ENCODE measurements at regions not wholly inside any gene's neighbourhood (a gene's known extent, or its start where the extent isn't known, plus 50 kb on each side); places are given as distances from the start of the nearest gene placed in this dataset.

GRCh38 chr7:63028376-63029206, 970.1 kb upstream of the ZNF722 start:
- Mint-ChIP-seq H3K9me3 (peaks cover 68% of the 10 kb centered on the region), H3K36me3 (peaks cover 81% of the 10 kb centered on the region), H3K27ac (no peak overlapping the region), H3K4me1 (no peaks in the 10 kb centered on the region), H3K27me3 (ENCODE audit: low read depth) (peaks cover 17% of the 10 kb centered on the region), H3K4me3 (no peak overlapping the region)
- ChIA-PET CTCF (no interaction called here), POLR2A (no interaction called here)
- ATAC-seq (no peak), DNase-seq (ENCODE audit: low spot score) (no peak)
- no peak for TF ChIP-seq SMAD3 (CRISPR knock-in tag; IDR thresholded peaks at IDR 0.05; ENCODE audit: borderline replicate concordance)

GRCh38 chr7:63029207-63029522, 969.5 kb upstream of the ZNF722 start:
- no peaks in the 10 kb centered on the region for H3K4me1 Mint-ChIP-seq
- peaks cover 66% of the 10 kb centered on the region for H3K9me3 Mint-ChIP-seq
- no peak overlapping the region for H3K27ac Mint-ChIP-seq
- ChIA-PET POLR2A (no interaction called here), CTCF (no interaction called here)
- ATAC-seq (no peak), DNase-seq (ENCODE audit: low spot score) (no peak)
- H3K4me3 Mint-ChIP-seq: no peak overlapping the region
- peaks cover 79% of the 10 kb centered on the region for H3K36me3 Mint-ChIP-seq
- TF ChIP-seq RELA (CRISPR knock-in tag; IDR thresholded peaks at IDR 0.05; ENCODE audit: borderline replicate concordance): no peak
- no peak for TF ChIP-seq ESRRA (CRISPR knock-in tag; IDR thresholded peaks at IDR 0.05; ENCODE audit: borderline replicate concordance)
- TF ChIP-seq PRRX2 (CRISPR knock-in tag; IDR thresholded peaks at IDR 0.05): no peak
- TF ChIP-seq GRHL2 (CRISPR knock-in tag; IDR thresholded peaks at IDR 0.05; ENCODE audit: insufficient replicate concordance, severe bottlenecking): no peak
- no peak for TF ChIP-seq ARID4B (CRISPR knock-in tag; IDR thresholded peaks at IDR 0.05; ENCODE audit: borderline replicate concordance)
- TF ChIP-seq ATF1 (CRISPR knock-in tag; IDR thresholded peaks at IDR 0.05): no peak
- TF ChIP-seq MAX (CRISPR knock-in tag; IDR thresholded peaks at IDR 0.05): no peak
- peaks cover 17% of the 10 kb centered on the region for H3K27me3 Mint-ChIP-seq (ENCODE audit: low read depth)

- H3K27ac Mint-ChIP-seq: no peak overlapping the region
- H3K9me3 Mint-ChIP-seq: peaks cover 62% of the 10 kb centered on the region
- H3K36me3 Mint-ChIP-seq: peaks cover 71% of the 10 kb centered on the region
- ChIA-PET CTCF (no interaction called here), POLR2A (no interaction called here)
- H3K4me1 Mint-ChIP-seq: no peaks in the 10 kb centered on the region
- H3K27me3 Mint-ChIP-seq (ENCODE audit: low read depth): peaks cover 10% of the 10 kb centered on the region
- DNase-seq (ENCODE audit: low spot score): no peak
- ATAC-seq: no peak
- no peak overlapping the region for H3K4me3 Mint-ChIP-seq
- TF ChIP-seq CTCF (IDR thresholded peaks at IDR 0.05): no peak
- no peak for TF ChIP-seq NR1H2 (CRISPR knock-in tag; IDR thresholded peaks at IDR 0.05)
- no peak for TF ChIP-seq E2F1 (CRISPR knock-in tag; IDR thresholded peaks at IDR 0.05)
- TF ChIP-seq GTF2I (CRISPR knock-in tag; conservative IDR thresholded peaks at IDR 0.05): no peak
- TF ChIP-seq MAX (CRISPR knock-in tag; IDR thresholded peaks at IDR 0.05): no peak
- TF ChIP-seq MYBL2 (CRISPR knock-in tag; IDR thresholded peaks at IDR 0.05): no peak
- no peak for TF ChIP-seq ZNF425 (CRISPR knock-in tag; conservative IDR thresholded peaks at IDR 0.05)
These were observed 968.6 kb upstream of the ZNF722 start for GRCh38 chr7:63030061-63030460.

All from WTC11 (cell line).